ENCODE measurements at regions not wholly inside any gene's neighbourhood (a gene's known extent, or its start where the extent isn't known, plus 50 kb on each side); places are given as distances from the start of the nearest gene placed in this dataset.

DNA sequence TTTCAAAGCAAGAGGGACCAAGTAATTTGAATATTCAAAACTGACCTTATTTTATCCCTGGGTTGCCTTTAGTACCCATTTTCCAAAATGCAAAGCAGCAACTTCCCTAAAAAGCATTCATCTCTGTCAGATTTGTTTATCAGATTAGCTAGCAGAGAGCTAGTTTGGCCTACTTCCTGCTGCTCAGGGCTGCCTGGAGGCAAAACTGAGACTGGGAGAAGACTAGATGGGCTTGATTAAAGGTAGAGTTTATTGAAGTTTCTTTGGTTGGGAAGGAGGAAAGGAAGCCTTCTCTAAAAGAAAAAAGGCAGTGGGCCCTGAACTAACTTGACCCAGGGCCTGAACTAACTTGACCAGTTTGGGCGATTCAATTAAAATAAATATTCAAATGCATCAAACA is 426.1 kb upstream of the FAM98A start:
- intact Hi-C loops (cut with micrococcal nuclease; ENCODE audit: unreplicated experiment) = no loop called here
- DNase-seq = no peak
- CTCF ChIA-PET = no interaction called here
- no peaks in the 10 kb centered on the region for H3K4me1 Mint-ChIP-seq (ENCODE audit: low read depth, unreplicated experiment)
- no peak overlapping the region for H3K4me3 Mint-ChIP-seq (ENCODE audit: low read depth, unreplicated experiment)
- no peaks in the 10 kb centered on the region for H3K27me3 Mint-ChIP-seq (ENCODE audit: unreplicated experiment)
- no TSS peak for BruUV-seq (replicated peaks)
- H3K36me3 Mint-ChIP-seq (ENCODE audit: insufficient read depth, unreplicated experiment) = no peaks in the 10 kb centered on the region
- TF ChIP-seq, protein P1, sequence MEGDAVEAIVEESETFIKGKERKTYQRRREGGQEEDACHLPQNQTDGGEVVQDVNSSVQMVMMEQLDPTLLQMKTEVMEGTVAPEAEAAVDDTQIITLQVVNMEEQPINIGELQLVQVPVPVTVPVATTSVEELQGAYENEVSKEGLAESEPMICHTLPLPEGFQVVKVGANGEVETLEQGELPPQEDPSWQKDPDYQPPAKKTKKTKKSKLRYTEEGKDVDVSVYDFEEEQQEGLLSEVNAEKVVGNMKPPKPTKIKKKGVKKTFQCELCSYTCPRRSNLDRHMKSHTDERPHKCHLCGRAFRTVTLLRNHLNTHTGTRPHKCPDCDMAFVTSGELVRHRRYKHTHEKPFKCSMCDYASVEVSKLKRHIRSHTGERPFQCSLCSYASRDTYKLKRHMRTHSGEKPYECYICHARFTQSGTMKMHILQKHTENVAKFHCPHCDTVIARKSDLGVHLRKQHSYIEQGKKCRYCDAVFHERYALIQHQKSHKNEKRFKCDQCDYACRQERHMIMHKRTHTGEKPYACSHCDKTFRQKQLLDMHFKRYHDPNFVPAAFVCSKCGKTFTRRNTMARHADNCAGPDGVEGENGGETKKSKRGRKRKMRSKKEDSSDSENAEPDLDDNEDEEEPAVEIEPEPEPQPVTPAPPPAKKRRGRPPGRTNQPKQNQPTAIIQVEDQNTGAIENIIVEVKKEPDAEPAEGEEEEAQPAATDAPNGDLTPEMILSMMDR (IDR thresholded peaks at IDR 0.05; ENCODE audit: unreplicated experiment) = no peak
- peaks cover 20% of the 10 kb centered on the region for H3K9me3 Mint-ChIP-seq (ENCODE audit: low read depth, unreplicated experiment)
- no peak overlapping the region for H3K27ac Mint-ChIP-seq (ENCODE audit: unreplicated experiment)

DNA sequence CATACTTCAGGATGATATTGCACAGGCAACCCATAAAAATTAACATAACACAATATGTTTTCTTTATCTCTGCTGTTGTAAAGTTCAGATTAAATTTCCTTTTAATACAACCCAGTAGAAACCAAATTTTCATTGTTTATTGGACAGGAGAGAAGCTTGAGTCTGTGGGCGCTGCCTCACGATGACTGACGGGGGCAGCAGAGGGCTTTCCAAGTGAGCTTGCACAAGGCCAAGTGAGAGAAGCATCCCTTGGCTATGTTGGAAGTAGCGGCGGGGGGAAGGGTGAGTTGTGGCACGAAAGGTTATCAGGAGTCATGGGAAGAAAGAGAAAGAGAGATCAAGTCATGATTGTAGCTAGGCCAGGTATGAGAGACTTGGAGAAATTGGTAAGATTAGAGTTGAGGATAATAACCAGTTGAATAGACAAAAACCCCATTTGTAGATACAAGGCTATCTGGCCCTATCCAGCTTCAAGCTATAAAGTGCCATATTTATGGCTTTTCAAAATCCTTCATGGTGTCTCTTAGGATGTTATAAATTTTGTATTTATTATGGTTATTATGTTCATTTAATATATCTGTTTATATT is 413.7 kb upstream of the FAM98A start:
- Mint-ChIP-seq H3K4me1 (ENCODE audit: low read depth, unreplicated experiment) (no peaks in the 10 kb centered on the region), H3K27me3 (ENCODE audit: unreplicated experiment) (no peaks in the 10 kb centered on the region), H3K4me3 (ENCODE audit: low read depth, unreplicated experiment) (no peak overlapping the region), H3K36me3 (ENCODE audit: insufficient read depth, unreplicated experiment) (no peaks in the 10 kb centered on the region), H3K27ac (ENCODE audit: unreplicated experiment) (no peak overlapping the region), H3K9me3 (ENCODE audit: low read depth, unreplicated experiment) (no peaks in the 10 kb centered on the region)
- CTCF ChIA-PET = no interaction called here
- BruUV-seq (replicated peaks) = no TSS peak
- intact Hi-C loops (cut with micrococcal nuclease; ENCODE audit: unreplicated experiment) = loop anchor here (10.0 kb wide), 1 partner anchor 1412 kb away; no protein-coding TSS in a partner anchor
- DNase-seq = peak; percentile 52
- TF ChIP-seq, protein P1 (IDR thresholded peaks at IDR 0.05; ENCODE audit: unreplicated experiment) = peak; percentile 45

DNA sequence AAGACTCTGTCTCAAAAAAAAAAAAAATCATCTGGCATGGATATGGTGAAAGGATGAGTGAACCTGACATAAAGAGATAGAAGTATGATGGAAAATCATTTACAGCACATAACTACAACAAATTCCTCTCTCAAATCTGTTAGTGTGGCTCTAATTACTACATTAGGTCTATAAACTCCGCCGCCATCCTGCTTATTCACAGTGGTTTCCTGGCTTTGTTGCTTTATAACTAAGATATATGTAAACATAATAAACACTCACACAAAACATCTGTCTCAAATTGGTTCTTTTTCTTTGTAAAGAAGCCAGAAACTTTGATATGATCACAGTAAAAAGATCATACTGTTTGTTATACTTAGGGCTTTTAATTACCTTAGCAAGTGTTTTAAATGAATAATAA is 412.6 kb upstream of the FAM98A start:
- intact Hi-C loops (cut with micrococcal nuclease; ENCODE audit: unreplicated experiment) = loop anchor here (10.0 kb wide), 1 partner anchor 1413 kb away; no protein-coding TSS in a partner anchor
- H3K27ac Mint-ChIP-seq (ENCODE audit: unreplicated experiment) = no peak overlapping the region
- H3K36me3 Mint-ChIP-seq (ENCODE audit: insufficient read depth, unreplicated experiment) = no peaks in the 10 kb centered on the region
- TF ChIP-seq, protein P1 (IDR thresholded peaks at IDR 0.05; ENCODE audit: unreplicated experiment) = no peak
- no peaks in the 10 kb centered on the region for H3K9me3 Mint-ChIP-seq (ENCODE audit: low read depth, unreplicated experiment)
- no peak for DNase-seq
- H3K27me3 Mint-ChIP-seq (ENCODE audit: unreplicated experiment) = no peaks in the 10 kb centered on the region
- no peak overlapping the region for H3K4me3 Mint-ChIP-seq (ENCODE audit: low read depth, unreplicated experiment)
- no peaks in the 10 kb centered on the region for H3K4me1 Mint-ChIP-seq (ENCODE audit: low read depth, unreplicated experiment)
- BruUV-seq (replicated peaks) = no TSS peak
- CTCF ChIA-PET = no interaction called here

DNA sequence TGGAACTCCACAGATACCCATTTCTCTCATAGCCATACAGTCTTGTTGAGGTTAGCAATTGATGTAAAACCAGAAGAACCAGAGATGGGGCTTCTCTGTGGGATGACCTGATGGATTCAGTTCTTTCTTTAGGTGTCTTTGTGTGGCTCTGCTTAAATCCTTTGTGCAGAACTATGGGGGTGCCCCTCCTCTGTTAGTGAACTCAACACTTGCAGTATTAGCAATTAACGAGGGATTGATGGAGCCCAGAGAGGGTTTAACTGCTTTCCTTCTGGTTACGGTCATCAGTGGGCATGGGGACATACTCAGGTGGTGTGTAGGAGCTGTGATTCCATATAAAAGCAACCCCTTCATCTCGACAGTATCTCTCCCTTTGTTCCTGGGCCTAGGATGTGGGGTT is 406.8 kb upstream of the FAM98A start:
- Mint-ChIP-seq H3K9me3 (ENCODE audit: low read depth, unreplicated experiment) (peaks cover 6% of the 10 kb centered on the region), H3K27ac (ENCODE audit: unreplicated experiment) (no peak overlapping the region), H3K4me3 (ENCODE audit: low read depth, unreplicated experiment) (no peak overlapping the region), H3K27me3 (ENCODE audit: unreplicated experiment) (no peaks in the 10 kb centered on the region), H3K4me1 (ENCODE audit: low read depth, unreplicated experiment) (no peaks in the 10 kb centered on the region), H3K36me3 (ENCODE audit: insufficient read depth, unreplicated experiment) (no peaks in the 10 kb centered on the region)
- no TSS peak for BruUV-seq (replicated peaks)
- CTCF ChIA-PET = no interaction called here
- DNase-seq = no peak
- intact Hi-C loops (cut with micrococcal nuclease; ENCODE audit: unreplicated experiment) = no loop called here
- TF ChIP-seq, protein P1 (IDR thresholded peaks at IDR 0.05; ENCODE audit: unreplicated experiment) = no peak
